ENCODE measurements at regions not wholly inside any gene's neighbourhood (a gene's known extent, or its start where the extent isn't known, plus 50 kb on each side); places are given as distances from the start of the nearest gene placed in this dataset.
A peak's percentile ranks its signal among the peaks of the same experiment; 100 is the strongest.
"Not testable (repeated sequence)": the region's sequence is repeated elsewhere in the genome, so short reads cannot be mapped to it uniquely, and the experiment has no call there.

- FAIRE-seq, result no peak
These were observed 495.6 kb downstream of the TMX3 start for GRCh38 chr18:68219274-68219673.

- no peak for FAIRE-seq
These were observed 499.0 kb downstream of the TMX3 start for GRCh38 chr18:68215931-68216330.

- no peak for FAIRE-seq
These were observed 528.9 kb downstream of the TMX3 start for GRCh38 chr18:68186039-68186438.

DNA sequence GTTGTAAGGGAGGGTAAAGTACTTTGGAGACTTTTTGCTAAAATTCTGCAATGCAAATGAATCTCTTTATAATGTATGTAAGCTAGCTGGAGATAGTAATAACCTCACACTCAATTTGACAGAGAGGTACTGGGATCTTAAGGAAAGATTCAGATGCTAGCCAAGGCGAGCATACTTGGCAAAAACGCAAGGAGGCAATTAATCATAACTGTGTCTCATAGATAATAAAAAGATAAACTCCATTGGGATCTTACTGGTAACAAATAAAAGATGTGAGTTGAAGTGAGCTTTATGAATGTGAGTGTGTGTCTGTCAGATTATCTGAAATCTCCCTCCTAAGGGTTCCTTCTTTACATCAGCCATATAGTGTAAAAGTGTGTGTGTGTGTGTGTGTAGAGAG is 533.0 kb downstream of the TMX3 start:
- no peak for FAIRE-seq

DNA sequence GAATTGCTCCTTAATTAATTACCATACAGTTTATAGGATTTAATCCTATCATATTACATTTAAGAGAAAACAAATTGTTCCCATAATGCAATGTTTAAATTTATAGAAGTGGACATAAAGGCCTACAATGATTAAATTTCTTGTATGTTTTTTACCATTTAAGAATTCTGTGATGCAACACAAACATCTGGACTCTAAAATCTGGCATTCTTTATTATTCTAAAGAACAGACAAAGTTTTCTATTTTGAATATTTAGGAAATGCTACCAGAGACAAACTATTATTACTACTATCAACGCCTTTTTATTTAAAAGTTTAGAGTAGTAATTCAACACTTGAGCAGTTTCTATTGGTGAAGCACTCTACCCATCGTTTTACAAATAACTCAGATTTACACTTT is 535.1 kb downstream of the TMX3 start:
- FAIRE-seq, result no peak

GRCh38 chr18:68178921-68179320 is 536.0 kb downstream of the TMX3 start:
- FAIRE-seq, result no peak

DNA sequence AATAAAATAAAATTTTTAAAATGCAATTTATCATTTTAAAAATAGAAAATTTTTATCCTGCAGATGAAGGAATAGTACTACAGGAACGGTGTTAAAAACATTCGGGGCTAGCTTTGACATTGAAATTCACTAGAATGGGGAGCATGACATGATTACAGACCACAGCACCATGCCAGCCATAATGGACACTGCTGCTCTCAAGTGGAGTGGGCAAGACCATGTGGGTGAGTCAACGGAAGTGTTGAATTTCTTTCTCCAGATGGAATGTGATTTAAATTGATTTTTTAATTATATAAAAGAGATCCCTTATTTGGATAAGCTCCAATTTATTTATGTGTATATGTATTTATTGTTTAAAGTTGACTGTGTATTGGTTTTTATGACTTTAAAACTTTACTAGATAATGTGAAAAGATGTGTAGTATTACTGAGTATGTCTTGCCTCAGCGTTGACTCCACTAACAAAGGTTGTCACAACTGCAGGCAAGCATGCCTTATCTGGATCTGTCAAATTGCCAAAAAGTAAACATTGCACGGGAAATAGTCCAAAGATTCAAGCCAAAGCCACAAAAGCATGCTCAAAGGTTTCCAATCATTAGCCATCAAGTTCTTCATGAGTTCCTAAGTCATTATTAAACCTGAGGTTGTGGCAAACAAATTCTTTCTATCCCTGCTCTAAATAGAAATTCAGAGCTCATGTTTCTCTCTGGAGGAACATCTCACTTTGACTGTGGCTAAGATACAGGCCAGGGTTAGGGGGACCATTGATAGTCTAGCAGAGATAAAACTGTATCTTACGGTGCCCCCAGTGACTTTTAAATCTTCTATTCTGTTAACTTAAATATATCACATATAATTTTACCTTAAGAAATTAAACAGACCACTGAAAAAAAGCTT is 536.9 kb downstream of the TMX3 start:
- FAIRE-seq, result peak; percentile 91

DNA sequence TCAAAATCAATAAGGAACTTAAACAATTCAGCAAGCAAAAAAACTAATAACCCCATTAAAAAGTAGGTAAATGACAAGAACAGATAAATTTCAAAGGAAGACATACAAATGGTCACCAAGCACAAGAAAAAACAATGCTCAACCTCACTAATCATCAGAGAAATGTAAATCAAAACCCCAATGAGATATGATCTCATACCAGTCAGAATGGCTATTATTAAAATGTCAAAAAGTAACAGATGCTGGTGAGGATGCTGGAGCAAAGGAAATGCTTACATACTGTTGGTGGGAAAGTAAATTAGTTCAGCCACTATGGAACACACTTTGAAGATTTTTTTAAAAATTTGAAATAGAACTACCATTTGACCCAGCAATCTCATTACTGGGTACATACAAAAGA is 538.0 kb downstream of the TMX3 start:
- FAIRE-seq, result no peak

GRCh38 chr18:68172842-68173549 is 541.9 kb downstream of the TMX3 start:
- FAIRE-seq, result no peak

DNA sequence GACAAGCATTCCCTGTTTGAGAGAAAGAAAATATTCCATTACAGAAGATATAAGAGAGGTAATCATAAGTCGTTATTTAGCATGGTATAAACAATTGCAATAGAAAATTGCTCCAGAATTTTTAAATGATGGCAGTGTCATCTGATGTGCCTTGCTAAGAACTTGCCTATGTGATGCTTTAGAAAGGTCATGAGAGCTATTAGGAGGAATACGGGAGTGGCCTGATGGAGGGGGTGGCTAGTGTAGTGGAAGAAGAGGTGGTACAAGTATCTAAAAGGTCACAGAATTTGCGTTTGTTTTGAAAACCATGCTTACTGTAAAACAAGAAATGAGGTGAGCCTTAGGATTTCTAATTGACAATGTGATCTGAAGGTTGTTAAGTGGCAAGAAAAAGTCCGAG is 550.0 kb downstream of the TMX3 start:
- no peak for FAIRE-seq

GRCh38 chr18:68153821-68154220 is 561.1 kb downstream of the TMX3 start:
- FAIRE-seq, result not testable (repeated sequence)

GRCh38 chr18:68152770-68153169 is 562.1 kb downstream of the TMX3 start:
- no peak for FAIRE-seq

GRCh38 chr18:68150961-68151360 is 563.9 kb downstream of the TMX3 start:
- no peak for FAIRE-seq

GRCh38 chr18:68148863-68149262 is 566.0 kb downstream of the TMX3 start:
- FAIRE-seq, result no peak

- no peak for FAIRE-seq
These were observed 567.2 kb downstream of the TMX3 start for GRCh38 chr18:68147728-68148127.

- no peak for FAIRE-seq
These were observed 593.1 kb downstream of the TMX3 start for GRCh38 chr18:68121826-68122225.

DNA sequence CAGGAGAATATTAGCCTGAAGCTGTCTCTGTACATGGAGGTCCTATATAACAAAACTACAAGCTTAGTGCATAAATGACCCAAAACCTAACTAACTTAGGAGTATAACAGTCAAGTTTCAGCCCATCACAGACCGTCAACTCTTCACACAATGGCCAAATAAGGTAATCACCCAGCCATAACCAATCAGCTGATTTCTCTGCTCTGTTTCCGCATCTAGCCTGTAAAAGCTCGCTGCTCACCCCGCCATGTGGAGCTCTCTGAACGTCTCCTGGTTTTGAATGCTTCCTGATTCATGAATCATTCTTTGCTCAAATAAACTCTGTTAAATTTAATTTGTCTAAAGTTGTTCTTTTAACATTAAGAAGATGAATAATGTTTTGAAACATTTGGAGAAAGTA is 593.6 kb downstream of the TMX3 start:
- FAIRE-seq, result no peak

DNA sequence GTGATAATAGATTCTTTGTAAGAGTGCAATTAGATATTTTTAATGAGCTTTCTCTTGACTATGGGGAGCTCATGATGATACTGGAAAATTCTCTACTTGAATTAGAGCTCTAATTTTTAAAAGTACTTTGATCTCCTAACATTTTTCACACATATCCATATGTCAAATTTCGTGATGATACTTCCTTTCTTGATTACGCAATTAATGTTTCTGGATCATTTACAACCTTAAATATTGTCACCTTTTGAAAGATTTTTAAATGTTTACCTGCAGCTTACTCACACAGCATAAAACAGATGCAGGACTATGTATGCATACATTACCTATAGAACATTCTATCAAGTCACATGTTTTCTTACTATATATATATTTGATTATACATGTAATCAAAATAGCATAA is 598.5 kb upstream of the DSEL start:
- no peak for FAIRE-seq

- FAIRE-seq, result no peak
These were observed 587.5 kb upstream of the DSEL start for GRCh38 chr18:68104036-68104435.

DNA sequence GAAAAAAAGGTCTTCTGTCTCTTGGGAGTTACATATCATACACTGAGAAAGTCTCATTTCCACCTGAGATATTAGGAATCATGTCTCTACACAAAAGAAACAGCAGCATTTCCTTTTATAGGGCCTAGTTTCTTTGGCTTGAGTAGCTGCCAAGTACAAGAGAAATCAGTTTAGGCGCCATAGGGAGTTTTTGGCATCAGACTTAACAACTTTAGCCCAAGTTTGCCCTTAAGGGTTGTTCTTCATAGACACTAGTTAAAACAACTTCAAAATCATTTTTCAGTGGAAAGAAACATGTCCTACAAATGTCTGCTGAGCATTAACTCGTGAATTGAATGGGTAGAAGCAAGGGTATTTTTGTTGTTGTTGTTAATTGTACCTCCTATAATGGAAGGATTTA is 587.0 kb upstream of the DSEL start:
- FAIRE-seq, result no peak

DNA sequence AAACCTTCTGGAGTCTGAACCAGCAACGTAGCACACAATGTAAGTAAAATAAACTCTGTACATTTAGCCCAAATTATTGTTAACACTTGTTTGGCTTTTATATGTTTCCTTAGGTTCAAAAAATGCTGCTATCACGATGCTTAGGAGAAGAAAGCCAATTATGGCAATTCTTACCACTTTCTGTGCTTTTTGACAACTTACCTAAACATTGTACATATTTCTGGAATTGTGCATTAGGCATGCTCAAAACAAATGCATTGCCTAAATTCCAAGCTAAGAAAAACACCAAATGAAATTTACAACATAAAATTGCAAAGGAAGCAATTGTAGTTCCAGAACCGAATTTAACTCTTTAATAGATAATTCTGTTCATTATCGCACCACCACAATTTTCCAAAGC is 585.6 kb upstream of the DSEL start:
- FAIRE-seq, result no peak

- FAIRE-seq, result peak; percentile 83
These were observed 582.1 kb upstream of the DSEL start for GRCh38 chr18:68098655-68099054.

GRCh38 chr18:68086481-68086880 is 570.0 kb upstream of the DSEL start:
- no peak for FAIRE-seq

DNA sequence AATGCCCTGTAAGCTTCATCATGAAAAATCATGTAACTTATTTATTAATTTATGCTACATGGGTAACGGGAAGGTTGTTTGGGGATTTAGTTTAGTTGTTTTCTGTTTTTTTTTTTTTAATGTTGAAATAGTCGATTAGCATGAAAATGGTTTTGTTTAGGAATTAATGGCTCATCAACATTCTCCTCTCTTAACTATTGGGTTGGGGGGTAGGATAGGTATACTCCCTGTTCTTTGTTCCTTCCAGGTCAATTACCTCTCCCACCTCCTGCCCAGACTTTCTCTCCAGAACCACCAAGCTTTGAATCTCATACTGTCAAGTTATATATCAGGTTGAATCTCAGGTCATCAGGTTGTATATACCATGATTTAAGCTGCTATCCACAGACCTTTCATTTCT is 568.7 kb upstream of the DSEL start:
- FAIRE-seq, result no peak

Measured in islet of Langerhans (tissue), 1 donor.